Posterior vena cava (tissue), 2 donors: ENCODE measurements at regions not wholly inside any gene's neighbourhood (a gene's known extent, or its start where the extent isn't known, plus 50 kb on each side); places are given as distances from the start of the nearest gene placed in this dataset.
"Not testable (repeated sequence)": the region's sequence is repeated elsewhere in the genome, so short reads cannot be mapped to it uniquely, and the experiment has no call there.

Source experiments
- DNase-seq: peaks from one replicate; pipeline ENCODE4 v3.0.0-alpha.2; 2020; ENCODE audit warnings: low spot score
- intact Hi-C, 2 donors: fragments of 100-400 bp; cut with DNase I; formaldehyde crosslinking; loops; one replicate each; pipeline versions ENCODE4 v1.14.1 to v1.14.2; 2022 to 2023
- donor health status: DM: yes; HTN: yes; CAD: no.
- donor health status: DM: yes; HTN: yes; CAD: no.

GRCh38 chr12:83432176-83432719 lies 745.5 kb downstream of the TMTC2 start:
- intact Hi-C loops, result no loop called here
- no peak for DNase-seq

DNA sequence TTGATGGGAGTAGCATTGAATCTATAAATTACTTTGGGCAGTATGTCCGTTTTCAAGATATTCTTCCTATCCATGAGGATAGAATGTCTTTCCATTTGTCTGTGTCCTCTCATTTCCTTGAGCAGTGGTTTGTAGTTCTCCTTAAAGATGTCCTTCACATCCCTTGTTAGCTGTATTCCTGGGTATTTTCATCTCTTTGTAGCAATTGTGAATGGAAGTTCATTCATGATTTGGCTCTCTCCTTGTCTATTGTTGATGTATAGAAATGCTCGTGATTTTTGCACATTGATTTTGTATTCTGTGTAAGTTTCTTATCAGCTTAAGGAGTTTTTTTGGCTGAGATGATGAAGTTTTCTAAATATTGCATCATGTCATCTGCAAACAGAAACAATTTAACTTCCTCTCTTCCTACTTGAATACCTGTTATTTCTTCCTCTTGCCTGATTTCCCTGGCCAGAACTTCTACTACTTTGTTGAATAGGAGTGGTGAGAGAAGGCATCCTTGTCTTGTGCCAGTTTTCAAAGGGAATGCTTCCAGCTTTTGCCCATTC lies 741.0 kb downstream of the TMTC2 start:
- DNase-seq, intact Hi-C loops: not testable (repeated sequence)

- intact Hi-C loops, result no loop called here
- no peak for DNase-seq
Observed at GRCh38 chr12:83414981-83415380, 728.3 kb downstream of the TMTC2 start.

DNA sequence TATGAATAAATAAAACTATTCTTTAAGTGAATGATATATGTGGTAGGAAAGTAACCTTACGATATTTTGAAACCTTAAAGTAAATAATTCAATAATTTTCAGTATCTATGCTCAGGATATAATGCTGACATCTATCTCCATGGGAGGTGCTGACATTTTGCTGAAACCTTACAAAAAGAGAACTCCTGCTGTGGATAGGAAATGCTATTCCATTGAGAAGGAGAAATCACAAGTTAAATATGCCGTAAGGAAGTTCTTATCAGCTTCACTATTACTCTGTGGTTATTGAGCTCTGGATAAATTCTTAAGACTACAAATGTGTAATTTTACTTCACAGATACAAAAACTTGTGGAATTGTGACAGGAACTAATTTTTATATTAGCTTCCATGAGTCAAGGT lies 722.1 kb downstream of the TMTC2 start:
- intact Hi-C loops, result no loop called here
- no peak for DNase-seq

DNA sequence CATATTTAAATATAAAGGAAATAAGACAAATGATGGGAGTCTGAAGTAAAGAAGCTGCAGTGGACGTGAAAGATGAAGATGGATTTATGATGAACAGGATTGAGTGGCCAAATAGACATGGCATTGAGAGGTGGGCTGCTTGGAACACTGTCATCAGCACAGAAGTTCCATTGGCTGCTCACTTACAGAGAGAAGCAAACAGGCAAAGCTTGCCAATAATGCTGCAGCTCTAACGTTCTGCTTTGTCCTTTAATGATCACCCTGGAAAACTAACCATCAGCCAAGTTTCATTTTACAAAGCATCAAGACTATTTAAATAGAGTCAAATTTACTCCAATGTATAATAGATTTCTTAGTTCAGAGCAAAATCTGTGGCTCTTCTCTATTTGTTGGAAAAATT lies 721.4 kb downstream of the TMTC2 start:
- no peak for DNase-seq
- intact Hi-C loops, result no loop called here

DNA sequence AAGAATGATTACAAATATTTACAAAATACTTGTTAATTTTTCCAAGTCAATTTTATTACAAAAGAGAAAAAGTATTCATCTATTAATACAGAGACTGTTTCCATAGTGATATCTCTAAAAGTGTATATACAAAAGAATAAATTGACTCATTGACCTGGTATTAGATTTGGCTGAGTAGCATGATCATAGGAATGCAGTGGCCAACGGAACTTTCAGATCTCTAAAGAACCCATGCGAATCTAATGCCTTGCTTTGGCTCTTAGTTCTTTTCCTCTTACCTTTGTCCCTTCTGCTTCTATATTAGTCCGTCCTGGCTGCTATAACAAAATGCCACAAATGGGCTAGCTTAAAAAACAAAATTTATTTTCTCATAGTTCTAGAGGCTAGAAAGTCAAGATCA lies 717.8 kb downstream of the TMTC2 start:
- intact Hi-C loops, result no loop called here
- DNase-seq, result no peak

GRCh38 chr12:83390186-83390585 lies 703.5 kb downstream of the TMTC2 start:
- intact Hi-C loops, result no loop called here
- no peak for DNase-seq

DNA sequence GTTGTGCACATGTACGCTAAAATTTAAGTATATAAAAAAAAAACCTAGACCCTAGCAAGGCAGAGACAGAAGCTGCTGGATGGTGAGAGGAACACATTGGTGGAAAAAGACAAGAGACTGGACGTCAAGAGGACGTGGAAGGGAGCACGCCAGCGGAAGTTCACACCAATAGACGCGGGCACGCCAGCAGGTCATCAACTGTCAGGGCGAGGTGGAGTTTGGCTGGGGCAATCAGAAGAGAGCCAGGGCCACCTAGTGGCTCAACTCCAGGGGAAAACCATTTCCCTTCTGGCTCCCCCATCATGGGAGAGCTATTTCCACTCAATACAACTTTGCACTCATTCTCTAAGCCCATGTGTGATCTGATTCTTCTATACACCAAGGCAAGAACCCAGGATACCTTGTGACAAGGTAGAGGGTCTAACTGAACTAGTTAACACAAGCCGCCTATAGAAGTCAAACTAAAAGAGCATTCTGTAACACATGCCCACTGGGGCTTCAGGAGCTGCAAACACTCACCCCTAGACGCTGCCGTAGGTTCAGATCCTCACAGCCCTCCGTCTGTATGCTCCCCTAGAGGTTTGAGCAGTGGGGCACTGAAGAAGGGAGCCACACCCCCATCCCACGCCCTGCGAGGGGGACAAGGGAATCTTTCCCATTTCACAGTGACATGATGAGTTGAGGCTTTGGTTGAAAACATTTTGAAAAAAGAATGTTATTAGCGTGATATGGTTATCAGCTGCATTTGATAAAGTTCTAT lies 702.7 kb downstream of the TMTC2 start:
- intact Hi-C loops, result no loop called here
- no peak for DNase-seq

DNA sequence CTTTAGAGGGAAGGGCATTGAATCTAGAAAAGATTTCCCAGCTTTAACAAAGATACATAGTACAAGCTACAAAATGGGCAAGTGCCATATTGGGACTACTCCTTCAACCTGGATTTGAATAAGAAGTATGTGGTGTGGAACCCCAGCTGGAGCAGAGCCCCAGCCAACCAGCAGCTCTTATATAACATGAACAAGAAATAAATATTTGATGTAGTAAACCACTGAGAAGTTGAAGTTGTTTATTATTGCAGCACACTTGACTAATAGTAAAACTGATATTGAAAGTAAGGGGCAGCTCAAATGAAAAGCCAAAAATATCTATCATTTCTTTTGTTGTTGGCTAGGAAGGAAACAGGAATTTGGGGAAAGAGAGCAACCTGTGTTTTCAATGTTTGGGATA lies 701.8 kb downstream of the TMTC2 start:
- intact Hi-C loops, result no loop called here
- DNase-seq, result no peak

GRCh38 chr12:83386527-83387264 lies 700.0 kb downstream of the TMTC2 start:
- no peak for DNase-seq
- intact Hi-C loops, result loop anchor here in 1 of 2 donors (1.0 kb wide), 1 partner anchor 26 kb away; no protein-coding TSS in a partner anchor

DNA sequence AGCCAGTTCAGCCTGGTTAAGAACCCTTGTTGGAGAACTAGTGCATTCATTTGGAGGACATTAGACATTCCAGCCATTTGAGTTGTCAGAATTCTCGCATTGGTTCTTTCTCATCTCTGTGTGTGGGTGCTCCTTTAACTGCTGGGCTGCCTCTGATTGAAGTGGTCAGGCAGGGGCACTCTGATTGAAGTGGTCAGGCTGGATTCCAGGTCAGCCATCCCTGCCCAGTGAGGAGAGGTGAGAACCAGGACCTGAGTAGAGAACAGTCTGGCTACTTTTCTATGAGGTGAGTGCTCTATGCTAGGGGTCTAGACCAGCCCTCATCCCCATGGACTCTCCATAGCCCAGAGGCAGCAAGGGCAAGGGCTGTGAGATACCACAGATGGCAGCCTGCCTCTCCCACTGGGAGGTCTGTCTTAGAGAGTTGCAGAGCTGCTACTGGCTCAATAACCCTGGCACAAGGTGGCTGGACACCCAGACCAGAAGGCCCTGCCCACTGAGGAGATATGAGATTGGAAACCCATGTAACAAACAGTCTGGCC lies 691.6 kb downstream of the TMTC2 start:
- intact Hi-C loops, result no loop called here
- no peak for DNase-seq

DNA sequence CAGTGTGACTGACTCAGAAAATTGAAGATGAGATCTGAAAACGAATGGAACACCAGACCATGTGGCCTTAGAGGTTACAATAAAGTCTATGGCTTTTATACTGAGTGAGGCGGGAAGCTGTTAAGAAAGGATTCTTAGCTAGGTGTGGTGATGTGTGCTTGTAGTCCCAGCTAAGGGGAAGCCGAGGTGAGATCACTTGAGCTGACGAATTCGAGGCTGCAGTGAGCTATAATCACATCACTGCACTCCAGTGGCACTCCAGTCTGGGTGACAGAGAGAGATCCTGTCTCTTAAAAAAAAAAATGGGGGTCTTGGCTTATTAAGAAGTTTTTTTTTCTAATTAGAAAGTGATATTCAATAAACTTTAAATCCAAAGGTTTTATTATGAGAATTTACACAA lies 678.6 kb downstream of the TMTC2 start:
- DNase-seq, result no peak
- intact Hi-C loops, result loop anchor here in 1 of 2 donors (10.0 kb wide), 1 partner anchor 429 kb away; no protein-coding TSS in a partner anchor

GRCh38 chr12:83361475-83361874 lies 674.8 kb downstream of the TMTC2 start:
- no peak for DNase-seq
- intact Hi-C loops, result loop anchor here in 1 of 2 donors (10.0 kb wide), 1 partner anchor 433 kb away; no protein-coding TSS in a partner anchor

DNA sequence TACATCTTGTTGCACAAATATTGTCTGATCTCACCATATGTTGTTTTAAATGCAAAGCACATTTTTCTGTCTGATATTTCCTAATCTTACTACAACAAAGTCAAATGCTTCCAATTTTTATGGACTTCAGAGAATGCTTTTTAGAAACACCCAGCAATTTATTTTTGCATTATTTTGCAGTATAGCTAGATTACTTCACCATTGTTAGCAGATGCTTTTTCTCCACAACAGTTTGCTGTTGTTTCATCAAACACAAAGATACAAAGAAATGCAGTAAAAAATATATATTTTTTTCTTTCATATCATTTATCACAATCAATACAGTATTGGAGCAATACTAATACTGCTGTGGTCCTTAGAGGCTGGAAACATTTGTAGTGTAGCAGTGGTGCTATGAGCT lies 674.4 kb downstream of the TMTC2 start:
- no peak for DNase-seq
- intact Hi-C loops, result loop anchor here in 1 of 2 donors (10.0 kb wide), 1 partner anchor 434 kb away; no protein-coding TSS in a partner anchor

DNA sequence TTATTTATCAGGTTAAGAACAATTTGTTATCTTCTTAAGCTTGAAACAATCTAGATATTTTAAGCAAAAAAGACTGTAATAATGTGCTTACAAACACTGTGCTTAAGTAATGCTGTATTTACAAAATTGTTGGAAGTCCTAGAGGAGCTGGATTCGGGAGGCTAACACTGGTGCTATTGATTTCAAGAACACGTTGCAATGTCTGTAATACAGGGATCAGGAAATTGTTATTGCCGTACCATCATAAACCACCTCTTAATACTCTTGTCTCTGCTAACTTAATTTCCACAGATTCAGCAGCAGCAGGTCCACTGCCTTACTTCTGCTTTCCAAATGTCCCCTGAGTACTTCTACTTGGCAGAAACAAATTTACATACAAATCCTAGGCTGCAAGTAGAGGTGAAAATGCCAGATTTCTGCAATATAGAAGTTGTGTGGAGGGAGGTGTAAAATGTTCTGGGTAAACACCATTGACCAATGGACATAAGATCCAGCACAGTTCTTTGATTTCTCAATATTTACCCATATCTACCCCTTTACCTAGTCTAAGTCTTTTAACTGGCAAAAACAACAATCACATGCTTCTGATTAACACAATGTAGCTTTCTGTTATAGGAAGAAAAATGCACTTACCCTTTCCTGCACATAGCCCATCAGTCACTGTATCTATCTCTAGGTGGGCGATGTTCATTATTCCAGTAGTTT lies 663.4 kb downstream of the TMTC2 start:
- intact Hi-C loops, result no loop called here
- DNase-seq, result no peak

- no peak for DNase-seq
- intact Hi-C loops, result no loop called here
Observed at GRCh38 chr12:83346333-83346732, 659.6 kb downstream of the TMTC2 start.

GRCh38 chr12:83343767-83344166 lies 657.1 kb downstream of the TMTC2 start:
- no peak for DNase-seq
- intact Hi-C loops, result no loop called here

GRCh38 chr12:83335748-83336147 lies 649.0 kb downstream of the TMTC2 start:
- no peak for DNase-seq
- intact Hi-C loops, result no loop called here

- intact Hi-C loops, result no loop called here
- DNase-seq, result no peak
Observed at GRCh38 chr12:83326666-83327065, 640.0 kb downstream of the TMTC2 start.
